PC-9 (cell line): ENCODE measurements at regions not wholly inside any gene's neighbourhood (a gene's known extent, or its start where the extent isn't known, plus 50 kb on each side); places are given as distances from the start of the nearest gene placed in this dataset.

Experiments used
- BruUV-seq: library from RNA; stranded (reverse); fragments of 400-500 nt; replicated peaks from 2 replicates; lab custom pipeline; 2021; lab: Mats Ljungman, UMichigan
- CTCF ChIA-PET: fragments of 300-600 bp; sonication (Branson Sonifier 250); formaldehyde crosslinking; loops from one replicate; lab custom pipeline; 2022; ENCODE audit warnings: antibody characterized with exemption; lab: Charles Lee
- POLR2A ChIA-PET: fragments of 300-600 bp; sonication (Branson Sonifier 250); formaldehyde crosslinking; loops from one replicate; lab custom pipeline; 2022; ENCODE audit warnings: antibody characterized with exemption; ENCODE audit not compliant: unreplicated experiment; lab: Charles Lee
- DNase-seq, 2 experiments: peaks; one replicate each; pipeline versions ENCODE4 v3.0.0 to v3.0.0-alpha.2; 2015 to 2022; ENCODE audit warnings: mixed read lengths in 1 of 2
- H2AFZ ChIP-seq: fragments of 200-600 bp; sonication (generic); 2 replicates; pipeline ENCODE4 v1.8.1; 2017; ENCODE audit warnings: antibody characterized with exemption
- H3F3A ChIP-seq: fragments of 200-600 bp; sonication (generic); 2 replicates; pipeline ENCODE4 v1.8.1; 2017; ENCODE audit warnings: antibody characterized with exemption, mild to moderate bottlenecking, low read depth; ENCODE audit not compliant: insufficient read depth
- H3K27ac ChIP-seq: fragments of 200-600 bp; sonication (generic); 2 replicates; pipeline ENCODE4 v1.6.1; 2016; ENCODE audit warnings: mixed run types
- H3K27me3 ChIP-seq: fragments of 200-600 bp; sonication (generic); 2 replicates; pipeline ENCODE4 v1.6.1; 2016; ENCODE audit warnings: low read depth, mixed run types; ENCODE audit not compliant: insufficient read depth
- H3K36me3 ChIP-seq: fragments of 200-600 bp; sonication (generic); 2 replicates; pipeline ENCODE4 v1.6.1; 2016; ENCODE audit warnings: low read depth, mixed run types
- H3K4me1 ChIP-seq: fragments of 200-600 bp; sonication (generic); replicated peaks from 2 replicates; pipeline ENCODE4 v1.6.1; 2016; ENCODE audit warnings: mixed run types; ENCODE audit not compliant: insufficient read depth
- H3K4me2 ChIP-seq: fragments of 200-600 bp; sonication (generic); 2 replicates; pipeline ENCODE4 v1.6.1; 2017; ENCODE audit warnings: mixed run types
- H3K4me3 ChIP-seq: fragments of 200-600 bp; sonication (generic); 2 replicates; pipeline ENCODE4 v1.6.1; 2016; ENCODE audit warnings: mixed run types
- H3K79me2 ChIP-seq: fragments of 200-600 bp; sonication (generic); 2 replicates; pipeline ENCODE4 v1.6.1; 2017; ENCODE audit warnings: low read depth, mixed run types
- H3K9me2 ChIP-seq: fragments of 200-600 bp; sonication (generic); 2 replicates; pipeline ENCODE4 v1.8.1; 2017; ENCODE audit warnings: mild to moderate bottlenecking; ENCODE audit not compliant: insufficient read depth
- H3K9me3 ChIP-seq: fragments of 200-600 bp; sonication (generic); 2 replicates; pipeline ENCODE4 v1.8.1; 2016; ENCODE audit warnings: low read depth; ENCODE audit not compliant: insufficient read depth
- H4K20me1 ChIP-seq: fragments of 200-600 bp; sonication (generic); 2 replicates; pipeline ENCODE4 v1.8.1; 2017; ENCODE audit not compliant: insufficient read depth
- CTCF ChIP-seq: fragments of 200-600 bp; sonication (generic); conservative IDR thresholded peaks from 2 replicates; pipeline ENCODE4 v1.6.1; 2017; ENCODE audit warnings: mixed run types, antibody characterized with exemption, mild to moderate bottlenecking, moderate library complexity
- EZH2 ChIP-seq: fragments of 200-600 bp; sonication (generic); IDR thresholded peaks from 2 replicates; pipeline ENCODE4 v1.8.0; 2017; ENCODE audit warnings: antibody characterized with exemption, low read depth
- intact Hi-C: fragments of 100-400 bp; cut with micrococcal nuclease; formaldehyde crosslinking; loops from one replicate; pipeline ENCODE4 v1.10.0; 2022; ENCODE audit not compliant: unreplicated experiment

DNA sequence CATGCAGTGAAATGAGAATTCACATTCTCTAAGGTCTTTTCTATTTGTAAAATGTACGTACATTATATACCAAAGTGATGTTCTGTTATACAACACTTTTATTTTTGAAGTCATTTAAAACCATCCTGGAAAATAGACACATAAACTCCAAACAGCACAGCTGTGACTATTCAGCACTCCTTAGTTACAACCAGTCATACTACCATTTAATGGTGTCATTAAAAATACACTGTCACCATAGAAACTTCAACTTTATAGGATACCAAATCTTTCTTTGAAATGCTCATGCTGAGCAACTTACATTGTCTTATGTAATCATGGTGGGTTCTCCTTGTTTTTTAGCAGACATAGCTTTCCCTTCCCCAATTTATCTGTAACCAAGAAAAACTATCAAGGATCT is 85.3 kb downstream of the METTL4 start:
- intact Hi-C loops, result no loop called here

GRCh38 chr18:2486426-2486825 is 84.9 kb downstream of the METTL4 start:
- no peak for DNase-seq
- POLR2A ChIA-PET, result no interaction called here
- CTCF ChIA-PET, result no interaction called here

More for the DNA sequence above, 85.3 kb downstream of the METTL4 start:
- no peak overlapping the region; the same call in 1 of the 2 replicates for H2AFZ ChIP-seq
- H3K27me3 ChIP-seq, result no peaks in the 10 kb centered on the region
- H3K36me3 ChIP-seq, result no peaks in the 10 kb centered on the region
- H3K9me3 ChIP-seq, result no peaks in the 10 kb centered on the region
- no peak for TF ChIP-seq EZH2
- no peak for TF ChIP-seq CTCF
- no peak overlapping the region for H3K27ac ChIP-seq
- ChIA-PET CTCF (no interaction called here), POLR2A (no interaction called here)
- DNase-seq, result no peak
- peaks cover under 1% of the 10 kb centered on the region; the same call in 1 of the 2 replicates for H3K4me1 ChIP-seq
- no peaks in the 10 kb centered on the region for H3K9me2 ChIP-seq
- no peak overlapping the region for H3K4me2 ChIP-seq
- H3K79me2 ChIP-seq, result no peaks in the 10 kb centered on the region
- no peak overlapping the region for H3K4me3 ChIP-seq
- H3F3A ChIP-seq, result no peaks in the 10 kb centered on the region
- BruUV-seq, result no TSS peak
- no peaks in the 10 kb centered on the region for H4K20me1 ChIP-seq

More at GRCh38 chr18:2486426-2486825, 84.9 kb downstream of the METTL4 start:
- intact Hi-C loops, result no loop called here
- Histone ChIP-seq H3K9me2 (no peaks in the 10 kb centered on the region), H3K4me1 (no peaks in the 10 kb centered on the region), H3K4me3 (no peak overlapping the region), H3K27me3 (no peaks in the 10 kb centered on the region), H3K4me2 (no peak overlapping the region), H2AFZ (no peak overlapping the region; the same call in 1 of the 2 replicates), H4K20me1 (no peaks in the 10 kb centered on the region), H3K79me2 (no peaks in the 10 kb centered on the region), H3K27ac (no peak overlapping the region), H3K9me3 (no peaks in the 10 kb centered on the region), H3K36me3 (no peaks in the 10 kb centered on the region), H3F3A (no peaks in the 10 kb centered on the region)
- TF ChIP-seq CTCF (no peak), EZH2 (no peak)
- no TSS peak for BruUV-seq
